ENCODE measurements at regions not wholly inside any gene's neighbourhood (a gene's known extent, or its start where the extent isn't known, plus 50 kb on each side); places are given as distances from the start of the nearest gene placed in this dataset.

DNA sequence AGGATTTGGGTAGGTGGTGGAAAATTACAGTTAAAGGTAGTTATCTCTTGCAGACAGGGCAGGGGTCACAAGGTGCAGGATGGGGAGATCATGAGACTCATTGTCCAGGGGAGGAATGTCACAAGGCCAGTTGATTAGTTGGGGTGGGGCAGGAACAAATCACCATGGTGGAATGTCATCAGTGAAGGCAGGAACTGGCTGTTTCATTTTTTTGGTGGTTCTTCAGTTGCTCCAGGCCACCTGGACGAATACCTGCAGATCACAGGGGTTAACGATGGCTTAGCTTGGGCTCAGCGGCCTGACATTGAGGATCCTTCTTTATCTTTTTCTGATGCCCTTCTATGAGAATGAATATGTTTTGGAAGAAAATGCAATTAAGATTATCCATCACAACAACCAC is 87.1 kb downstream of the KPNA2 start (continued):
- TF ChIP-seq, protein P1, sequence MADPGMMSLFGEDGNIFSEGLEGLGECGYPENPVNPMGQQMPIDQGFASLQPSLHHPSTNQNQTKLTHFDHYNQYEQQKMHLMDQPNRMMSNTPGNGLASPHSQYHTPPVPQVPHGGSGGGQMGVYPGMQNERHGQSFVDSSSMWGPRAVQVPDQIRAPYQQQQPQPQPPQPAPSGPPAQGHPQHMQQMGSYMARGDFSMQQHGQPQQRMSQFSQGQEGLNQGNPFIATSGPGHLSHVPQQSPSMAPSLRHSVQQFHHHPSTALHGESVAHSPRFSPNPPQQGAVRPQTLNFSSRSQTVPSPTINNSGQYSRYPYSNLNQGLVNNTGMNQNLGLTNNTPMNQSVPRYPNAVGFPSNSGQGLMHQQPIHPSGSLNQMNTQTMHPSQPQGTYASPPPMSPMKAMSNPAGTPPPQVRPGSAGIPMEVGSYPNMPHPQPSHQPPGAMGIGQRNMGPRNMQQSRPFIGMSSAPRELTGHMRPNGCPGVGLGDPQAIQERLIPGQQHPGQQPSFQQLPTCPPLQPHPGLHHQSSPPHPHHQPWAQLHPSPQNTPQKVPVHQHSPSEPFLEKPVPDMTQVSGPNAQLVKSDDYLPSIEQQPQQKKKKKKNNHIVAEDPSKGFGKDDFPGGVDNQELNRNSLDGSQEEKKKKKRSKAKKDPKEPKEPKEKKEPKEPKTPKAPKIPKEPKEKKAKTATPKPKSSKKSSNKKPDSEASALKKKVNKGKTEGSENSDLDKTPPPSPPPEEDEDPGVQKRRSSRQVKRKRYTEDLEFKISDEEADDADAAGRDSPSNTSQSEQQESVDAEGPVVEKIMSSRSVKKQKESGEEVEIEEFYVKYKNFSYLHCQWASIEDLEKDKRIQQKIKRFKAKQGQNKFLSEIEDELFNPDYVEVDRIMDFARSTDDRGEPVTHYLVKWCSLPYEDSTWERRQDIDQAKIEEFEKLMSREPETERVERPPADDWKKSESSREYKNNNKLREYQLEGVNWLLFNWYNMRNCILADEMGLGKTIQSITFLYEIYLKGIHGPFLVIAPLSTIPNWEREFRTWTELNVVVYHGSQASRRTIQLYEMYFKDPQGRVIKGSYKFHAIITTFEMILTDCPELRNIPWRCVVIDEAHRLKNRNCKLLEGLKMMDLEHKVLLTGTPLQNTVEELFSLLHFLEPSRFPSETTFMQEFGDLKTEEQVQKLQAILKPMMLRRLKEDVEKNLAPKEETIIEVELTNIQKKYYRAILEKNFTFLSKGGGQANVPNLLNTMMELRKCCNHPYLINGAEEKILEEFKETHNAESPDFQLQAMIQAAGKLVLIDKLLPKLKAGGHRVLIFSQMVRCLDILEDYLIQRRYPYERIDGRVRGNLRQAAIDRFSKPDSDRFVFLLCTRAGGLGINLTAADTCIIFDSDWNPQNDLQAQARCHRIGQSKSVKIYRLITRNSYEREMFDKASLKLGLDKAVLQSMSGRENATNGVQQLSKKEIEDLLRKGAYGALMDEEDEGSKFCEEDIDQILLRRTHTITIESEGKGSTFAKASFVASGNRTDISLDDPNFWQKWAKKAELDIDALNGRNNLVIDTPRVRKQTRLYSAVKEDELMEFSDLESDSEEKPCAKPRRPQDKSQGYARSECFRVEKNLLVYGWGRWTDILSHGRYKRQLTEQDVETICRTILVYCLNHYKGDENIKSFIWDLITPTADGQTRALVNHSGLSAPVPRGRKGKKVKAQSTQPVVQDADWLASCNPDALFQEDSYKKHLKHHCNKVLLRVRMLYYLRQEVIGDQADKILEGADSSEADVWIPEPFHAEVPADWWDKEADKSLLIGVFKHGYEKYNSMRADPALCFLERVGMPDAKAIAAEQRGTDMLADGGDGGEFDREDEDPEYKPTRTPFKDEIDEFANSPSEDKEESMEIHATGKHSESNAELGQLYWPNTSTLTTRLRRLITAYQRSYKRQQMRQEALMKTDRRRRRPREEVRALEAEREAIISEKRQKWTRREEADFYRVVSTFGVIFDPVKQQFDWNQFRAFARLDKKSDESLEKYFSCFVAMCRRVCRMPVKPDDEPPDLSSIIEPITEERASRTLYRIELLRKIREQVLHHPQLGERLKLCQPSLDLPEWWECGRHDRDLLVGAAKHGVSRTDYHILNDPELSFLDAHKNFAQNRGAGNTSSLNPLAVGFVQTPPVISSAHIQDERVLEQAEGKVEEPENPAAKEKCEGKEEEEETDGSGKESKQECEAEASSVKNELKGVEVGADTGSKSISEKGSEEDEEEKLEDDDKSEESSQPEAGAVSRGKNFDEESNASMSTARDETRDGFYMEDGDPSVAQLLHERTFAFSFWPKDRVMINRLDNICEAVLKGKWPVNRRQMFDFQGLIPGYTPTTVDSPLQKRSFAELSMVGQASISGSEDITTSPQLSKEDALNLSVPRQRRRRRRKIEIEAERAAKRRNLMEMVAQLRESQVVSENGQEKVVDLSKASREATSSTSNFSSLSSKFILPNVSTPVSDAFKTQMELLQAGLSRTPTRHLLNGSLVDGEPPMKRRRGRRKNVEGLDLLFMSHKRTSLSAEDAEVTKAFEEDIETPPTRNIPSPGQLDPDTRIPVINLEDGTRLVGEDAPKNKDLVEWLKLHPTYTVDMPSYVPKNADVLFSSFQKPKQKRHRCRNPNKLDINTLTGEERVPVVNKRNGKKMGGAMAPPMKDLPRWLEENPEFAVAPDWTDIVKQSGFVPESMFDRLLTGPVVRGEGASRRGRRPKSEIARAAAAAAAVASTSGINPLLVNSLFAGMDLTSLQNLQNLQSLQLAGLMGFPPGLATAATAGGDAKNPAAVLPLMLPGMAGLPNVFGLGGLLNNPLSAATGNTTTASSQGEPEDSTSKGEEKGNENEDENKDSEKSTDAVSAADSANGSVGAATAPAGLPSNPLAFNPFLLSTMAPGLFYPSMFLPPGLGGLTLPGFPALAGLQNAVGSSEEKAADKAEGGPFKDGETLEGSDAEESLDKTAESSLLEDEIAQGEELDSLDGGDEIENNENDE (IDR thresholded peaks at IDR 0.05; ENCODE audit: insufficient replicate concordance, low read length), result no peak
- TF ChIP-seq YY1 (IDR thresholded peaks at IDR 0.05; ENCODE audit: low read depth, low read length), result no peak

All from H1 (cell line).